Testis (tissue), 2 donors: ENCODE measurements at regions not wholly inside any gene's neighbourhood (a gene's known extent, or its start where the extent isn't known, plus 50 kb on each side); places are given as distances from the start of the nearest gene placed in this dataset.

Experiments
- POLR2A ChIP-seq: fragments of 450-650 bp; IDR thresholded peaks from one replicate; pipeline ENCODE4 v1.6.1; 2017; ENCODE audit warnings: antibody characterized with exemption, mild to moderate bottlenecking, moderate library complexity
- TF ChIP-seq, protein P1 (sequence below), 3 experiments: fragments of 450-650 bp in 2 of 3; fragments of 200-600 bp in 1 of 3; sonication (generic) in 1 of 3; IDR thresholded peaks; one replicate each; pipeline ENCODE4 v1.5.1; 2016 to 2019; ENCODE audit warnings: antibody characterized with exemption in 3 of 3, mild to moderate bottlenecking in 2 of 3, moderate library complexity in 1 of 3

DNA sequence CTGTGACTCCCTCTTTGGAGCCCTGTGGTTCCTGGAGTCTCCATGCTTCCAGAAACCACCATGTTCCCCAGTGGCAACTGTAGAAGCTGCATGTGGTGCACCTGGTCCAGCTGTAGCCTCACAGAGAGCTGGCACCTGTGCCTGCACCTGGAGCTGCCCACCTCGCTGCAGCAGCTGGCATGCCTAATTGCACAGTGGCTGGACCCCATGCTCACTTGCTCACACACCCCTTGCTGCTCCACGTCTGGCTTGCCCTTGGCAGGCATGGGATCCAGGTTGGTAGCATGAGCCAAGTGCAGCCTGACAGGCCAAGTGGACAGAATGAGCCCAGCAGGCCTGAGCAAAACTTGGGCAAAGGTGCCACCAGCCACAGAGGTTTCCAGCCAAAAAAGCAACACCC lies 680.1 kb downstream of the MATN1 start:
- TF ChIP-seq, protein P1, sequence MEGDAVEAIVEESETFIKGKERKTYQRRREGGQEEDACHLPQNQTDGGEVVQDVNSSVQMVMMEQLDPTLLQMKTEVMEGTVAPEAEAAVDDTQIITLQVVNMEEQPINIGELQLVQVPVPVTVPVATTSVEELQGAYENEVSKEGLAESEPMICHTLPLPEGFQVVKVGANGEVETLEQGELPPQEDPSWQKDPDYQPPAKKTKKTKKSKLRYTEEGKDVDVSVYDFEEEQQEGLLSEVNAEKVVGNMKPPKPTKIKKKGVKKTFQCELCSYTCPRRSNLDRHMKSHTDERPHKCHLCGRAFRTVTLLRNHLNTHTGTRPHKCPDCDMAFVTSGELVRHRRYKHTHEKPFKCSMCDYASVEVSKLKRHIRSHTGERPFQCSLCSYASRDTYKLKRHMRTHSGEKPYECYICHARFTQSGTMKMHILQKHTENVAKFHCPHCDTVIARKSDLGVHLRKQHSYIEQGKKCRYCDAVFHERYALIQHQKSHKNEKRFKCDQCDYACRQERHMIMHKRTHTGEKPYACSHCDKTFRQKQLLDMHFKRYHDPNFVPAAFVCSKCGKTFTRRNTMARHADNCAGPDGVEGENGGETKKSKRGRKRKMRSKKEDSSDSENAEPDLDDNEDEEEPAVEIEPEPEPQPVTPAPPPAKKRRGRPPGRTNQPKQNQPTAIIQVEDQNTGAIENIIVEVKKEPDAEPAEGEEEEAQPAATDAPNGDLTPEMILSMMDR (IDR thresholded peaks at IDR 0.05), result no peak
- TF ChIP-seq POLR2A, result no peak
